Osteoblast (primary cell): ENCODE measurements at regions not wholly inside any gene's neighbourhood (a gene's known extent, or its start where the extent isn't known, plus 50 kb on each side); places are given as distances from the start of the nearest gene placed in this dataset.
A peak's percentile ranks its signal among the peaks of the same experiment; 100 is the strongest.

Source experiments
- DNase-seq: peaks from one replicate; pipeline ENCODE4 v3.0.0; 2011; ENCODE audit warnings: low spot score, mixed read lengths; ENCODE audit not compliant: insufficient read length; ENCODE audit errors: missing footprints
- H2AFZ ChIP-seq: 2 replicates; pipeline ENCODE4 v1.6.0; 2011; ENCODE audit warnings: mild to moderate bottlenecking, low read length
- H3K27ac ChIP-seq: 2 replicates; pipeline ENCODE4 v1.5.1; 2011; ENCODE audit warnings: mild to moderate bottlenecking, low read depth, low read length, moderate library complexity
- H3K27me3 ChIP-seq: 2 replicates; pipeline ENCODE4 v1.6.0; 2012; ENCODE audit warnings: mild to moderate bottlenecking, control low read depth, inconsistent platforms, low read length, moderate library complexity; ENCODE audit not compliant: insufficient read depth
- H3K36me3 ChIP-seq: 2 replicates; pipeline ENCODE4 v1.5.1; 2011; ENCODE audit warnings: mild to moderate bottlenecking, low read length, control low read depth, moderate library complexity; ENCODE audit not compliant: insufficient read depth
- H3K4me1 ChIP-seq: 2 replicates; pipeline ENCODE4 v1.5.1; 2011; ENCODE audit warnings: mild to moderate bottlenecking, low read length, control low read depth, moderate library complexity; ENCODE audit not compliant: insufficient read depth
- H3K4me2 ChIP-seq: 2 replicates; pipeline ENCODE4 v1.6.0; 2011; ENCODE audit warnings: mild to moderate bottlenecking, low read length; ENCODE audit not compliant: insufficient read depth
- H3K4me3 ChIP-seq: fragments of 200-600 bp; sonication (generic); 3 replicates; pipeline ENCODE4 v1.5.1; 2012; ENCODE audit warnings: mild to moderate bottlenecking, low read length, inconsistent platforms; ENCODE audit not compliant: insufficient read depth
- H3K79me2 ChIP-seq: 2 replicates; pipeline ENCODE4 v1.6.0; 2012; ENCODE audit warnings: mild to moderate bottlenecking, low read length, control low read depth, inconsistent platforms; ENCODE audit not compliant: insufficient read depth
- H3K9me3 ChIP-seq: 2 replicates; pipeline ENCODE4 v1.5.1; 2011; ENCODE audit warnings: low read depth, low read length, control low read depth
- H4K20me1 ChIP-seq: 2 replicates; pipeline ENCODE4 v1.6.0; 2012; ENCODE audit warnings: mild to moderate bottlenecking, low read length, control low read depth; ENCODE audit not compliant: insufficient read depth
- CTCF ChIP-seq: IDR thresholded peaks from 2 replicates; pipeline ENCODE4 v1.5.1; 2011; ENCODE audit warnings: mild to moderate bottlenecking, low read depth, low read length, moderate library complexity; ENCODE audit errors: extremely low read depth

GRCh38 chr5:125045646-125046045, 299.2 kb upstream of the ZNF608 start:
- no peak for DNase-seq
- Histone ChIP-seq H3K4me1 (peaks cover 31% of the 10 kb centered on the region), H3K79me2 (no peaks in the 10 kb centered on the region), H3K9me3 (no peaks in the 10 kb centered on the region), H3K4me2 (no peak overlapping the region), H3K27me3 (no peaks in the 10 kb centered on the region), H3K36me3 (no peaks in the 10 kb centered on the region), H2AFZ (no peak overlapping the region), H3K4me3 (no peak overlapping the region), H3K27ac (no peak overlapping the region), H4K20me1 (no peaks in the 10 kb centered on the region)
- TF ChIP-seq CTCF, result no peak

GRCh38 chr5:125046838-125047237, 300.4 kb upstream of the ZNF608 start:
- H3K27me3 ChIP-seq, result no peaks in the 10 kb centered on the region
- no peak overlapping the region for H3K4me3 ChIP-seq
- no peaks in the 10 kb centered on the region for H3K9me3 ChIP-seq
- H3K4me1 ChIP-seq, result peaks cover 31% of the 10 kb centered on the region
- no peak overlapping the region for H2AFZ ChIP-seq
- H3K4me2 ChIP-seq, result no peak overlapping the region
- no peaks in the 10 kb centered on the region for H3K79me2 ChIP-seq
- no peaks in the 10 kb centered on the region for H3K36me3 ChIP-seq
- no peak overlapping the region for H3K27ac ChIP-seq
- no peak for DNase-seq
- TF ChIP-seq CTCF, result no peak
- no peaks in the 10 kb centered on the region for H4K20me1 ChIP-seq

GRCh38 chr5:125047871-125048270, 301.4 kb upstream of the ZNF608 start:
- Histone ChIP-seq H3K27ac (no peak overlapping the region), H3K4me1 (peaks cover 31% of the 10 kb centered on the region), H3K9me3 (no peaks in the 10 kb centered on the region), H3K79me2 (no peaks in the 10 kb centered on the region), H2AFZ (no peak overlapping the region), H3K4me2 (no peak overlapping the region), H3K4me3 (no peak overlapping the region), H3K27me3 (no peaks in the 10 kb centered on the region), H4K20me1 (no peaks in the 10 kb centered on the region), H3K36me3 (no peaks in the 10 kb centered on the region)
- TF ChIP-seq CTCF, result no peak
- no peak for DNase-seq

GRCh38 chr5:125049721-125050702, 303.6 kb upstream of the ZNF608 start:
- no peak overlapping the region for H3K4me3 ChIP-seq
- no peak for TF ChIP-seq CTCF
- no peaks in the 10 kb centered on the region for H3K36me3 ChIP-seq
- DNase-seq, result no peak
- no peaks in the 10 kb centered on the region for H3K27me3 ChIP-seq
- H3K4me2 ChIP-seq, result peak overlapping the region; percentile 51
- H3K79me2 ChIP-seq, result no peaks in the 10 kb centered on the region
- no peak overlapping the region for H3K27ac ChIP-seq
- H4K20me1 ChIP-seq, result no peaks in the 10 kb centered on the region
- H3K9me3 ChIP-seq, result no peaks in the 10 kb centered on the region
- peak overlapping the region; percentile 49 for H2AFZ ChIP-seq
- peaks cover 15% of the 10 kb centered on the region for H3K4me1 ChIP-seq
